ENCODE measurements at regions not wholly inside any gene's neighbourhood (a gene's known extent, or its start where the extent isn't known, plus 50 kb on each side); places are given as distances from the start of the nearest gene placed in this dataset.
"Not testable (repeated sequence)": the region's sequence is repeated elsewhere in the genome, so short reads cannot be mapped to it uniquely, and the experiment has no call there.

DNA sequence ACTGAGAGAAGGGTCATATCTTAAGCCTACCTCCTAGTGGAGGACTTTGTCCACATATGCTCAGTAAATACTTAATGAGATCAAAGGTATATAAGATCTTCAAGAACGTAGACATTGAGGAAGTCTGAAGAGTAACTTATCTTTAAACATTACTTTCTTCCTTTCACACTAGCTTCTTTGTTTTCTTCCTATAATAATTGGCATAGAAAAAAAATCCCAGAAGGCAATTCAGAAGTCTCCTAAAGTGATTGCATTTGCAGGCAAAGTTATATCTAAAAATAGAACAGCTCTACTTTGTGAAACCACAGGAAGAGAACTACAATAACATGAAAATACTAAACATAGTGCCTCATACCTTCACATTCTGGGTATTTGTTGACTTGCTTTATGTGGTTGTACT lies 150.4 kb downstream of the PPP1R3A start:
- Mint-ChIP-seq H3K9me3 (peaks cover 9 to 13% of the 10 kb centered on the region in 2 donors), H3K27ac (no peak overlapping the region), H3K4me1 (ENCODE audit: low read depth in 2 of 2) (no peaks in the 10 kb centered on the region), H3K27me3 (no peaks in the 10 kb centered on the region), H3K4me3 (no peak overlapping the region), H3K36me3 (ENCODE audit: insufficient read depth) (no peaks in the 10 kb centered on the region)
- ATAC-seq (replicated peaks) = no peak
- no peak for DNase-seq

DNA sequence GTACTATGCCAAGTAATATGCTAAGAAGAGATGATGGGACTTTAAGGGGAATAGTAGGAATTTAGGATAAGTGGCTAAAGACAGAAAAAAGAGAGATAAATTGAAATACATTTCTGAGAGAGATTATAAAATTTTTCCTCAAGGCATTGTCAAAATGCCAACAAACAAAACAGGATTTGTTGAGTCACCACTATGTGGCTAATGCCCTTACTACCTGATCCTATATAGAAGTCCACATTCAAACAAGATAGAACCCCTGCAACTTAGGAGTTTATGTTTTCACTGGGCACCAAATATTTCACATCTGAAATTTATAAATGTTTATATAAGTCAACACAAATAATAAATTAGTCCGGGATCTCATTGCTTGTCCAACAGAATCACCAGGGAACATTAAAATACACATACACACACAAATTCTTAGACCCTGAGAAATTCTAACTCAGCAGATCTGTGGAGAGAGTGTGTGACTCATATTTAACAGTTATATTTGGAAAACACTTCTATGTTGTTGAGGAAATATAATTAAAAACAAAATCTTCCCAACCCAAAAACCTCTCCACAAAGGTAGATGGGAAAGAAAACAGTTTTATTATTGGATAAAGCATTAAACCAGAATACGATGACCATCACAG lies 154.3 kb downstream of the PPP1R3A start:
- DNase-seq (no peak), ATAC-seq (replicated peaks) (no peak)
- H3K36me3 Mint-ChIP-seq (ENCODE audit: insufficient read depth) = no peaks in the 10 kb centered on the region
- H3K27me3 Mint-ChIP-seq = no peaks in the 10 kb centered on the region
- no peaks in the 10 kb centered on the region for H3K4me1 Mint-ChIP-seq (ENCODE audit: low read depth in 2 of 2)
- H3K4me3 Mint-ChIP-seq = no peak overlapping the region
- H3K27ac Mint-ChIP-seq = no peak overlapping the region
- H3K9me3 Mint-ChIP-seq = peaks cover 6% of the 10 kb centered on the region in 2 donors

DNA sequence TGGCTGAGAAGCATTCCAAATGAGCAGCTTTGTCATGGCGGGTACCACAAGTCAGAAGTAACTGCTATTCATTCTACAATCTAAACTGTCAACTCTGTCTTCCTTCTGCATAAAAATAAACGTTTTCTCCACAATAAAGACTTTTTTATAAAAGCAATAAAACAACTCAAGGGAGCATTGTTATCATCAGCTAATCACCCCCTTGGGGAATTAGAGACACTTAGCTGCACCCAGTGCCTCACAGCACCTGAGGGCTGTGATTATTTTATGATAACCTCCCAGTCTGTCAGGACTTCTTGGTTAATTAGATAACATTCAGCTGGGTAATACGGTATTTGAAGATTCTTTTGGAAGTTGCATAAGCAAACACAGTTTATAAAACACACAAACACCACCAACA lies 155.6 kb downstream of the PPP1R3A start:
- Mint-ChIP-seq H3K27ac (no peak overlapping the region), H3K27me3 (no peaks in the 10 kb centered on the region), H3K4me1 (ENCODE audit: low read depth in 2 of 2) (no peaks in the 10 kb centered on the region), H3K4me3 (no peak overlapping the region), H3K9me3 (peaks cover 0 to 4% of the 10 kb centered on the region in 2 donors), H3K36me3 (ENCODE audit: insufficient read depth) (no peaks in the 10 kb centered on the region)
- DNase-seq = no peak
- ATAC-seq (replicated peaks) = no peak

DNA sequence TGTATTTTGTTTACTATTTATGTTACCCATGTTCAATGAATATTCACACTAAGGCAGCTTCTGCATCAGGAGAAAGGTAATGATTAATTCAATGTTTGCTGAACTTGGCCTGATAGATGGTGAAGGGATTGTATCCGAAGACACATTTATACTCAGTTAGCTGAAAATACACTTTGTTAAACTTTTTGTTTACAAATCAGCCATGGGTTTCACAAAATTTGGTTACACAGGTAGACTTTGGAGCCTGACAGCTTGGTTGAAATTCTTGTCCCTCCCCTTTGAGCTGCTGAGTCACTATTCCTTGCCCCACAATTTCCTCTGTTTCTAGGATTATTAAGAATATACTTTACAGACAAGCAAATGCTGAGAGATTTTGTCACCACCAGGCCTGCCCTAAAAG lies 162.6 kb downstream of the PPP1R3A start:
- no peaks in the 10 kb centered on the region for H3K36me3 Mint-ChIP-seq (ENCODE audit: insufficient read depth)
- ATAC-seq (replicated peaks) (no peak), DNase-seq (no peak)
- H3K27ac Mint-ChIP-seq = no peak overlapping the region
- no peak overlapping the region for H3K4me3 Mint-ChIP-seq
- H3K4me1 Mint-ChIP-seq (ENCODE audit: low read depth in 2 of 2) = no peaks in the 10 kb centered on the region
- no peaks in the 10 kb centered on the region for H3K9me3 Mint-ChIP-seq
- H3K27me3 Mint-ChIP-seq = no peaks in the 10 kb centered on the region

DNA sequence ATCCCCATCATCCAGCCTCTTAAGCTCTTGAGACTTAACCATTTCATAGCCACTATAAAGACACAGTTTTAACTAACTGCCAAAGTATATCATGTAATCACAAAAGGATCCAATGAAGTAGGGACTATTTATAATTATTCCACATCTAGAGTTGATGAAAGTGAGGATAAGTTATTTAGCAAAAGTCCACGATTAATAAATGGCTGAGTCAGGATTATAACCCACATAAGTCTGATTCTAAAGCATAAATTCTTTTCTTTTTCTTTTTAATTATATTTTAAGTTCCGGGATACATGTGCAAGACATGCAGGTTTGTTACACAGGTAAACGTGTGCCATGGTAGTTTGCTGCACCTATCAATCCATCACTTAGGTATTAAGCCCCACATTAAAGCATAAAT lies 166.1 kb downstream of the PPP1R3A start:
- H3K36me3 Mint-ChIP-seq (ENCODE audit: insufficient read depth) = no peaks in the 10 kb centered on the region

DNA sequence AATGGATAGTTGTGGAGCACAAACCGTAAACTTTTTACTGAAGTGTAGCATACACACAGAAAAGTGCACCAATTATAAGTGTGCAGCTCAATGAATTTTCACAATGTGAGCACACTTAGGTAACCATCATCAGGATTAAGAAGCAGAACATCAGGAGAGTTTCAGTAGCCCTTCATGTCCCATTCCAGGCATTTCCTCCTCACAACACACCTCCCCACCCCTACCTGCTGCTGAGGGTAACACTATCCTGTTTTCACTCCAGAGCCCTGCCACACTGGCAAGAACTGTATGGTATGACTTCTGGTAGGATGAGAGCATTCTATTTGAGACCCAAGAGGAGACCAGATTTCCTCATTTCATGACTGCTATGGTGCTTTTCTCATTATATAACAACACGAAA lies 166.5 kb downstream of the PPP1R3A start:
- Mint-ChIP-seq H3K9me3 (no peaks in the 10 kb centered on the region), H3K36me3 (ENCODE audit: insufficient read depth) (no peaks in the 10 kb centered on the region), H3K4me3 (no peak overlapping the region), H3K27me3 (no peaks in the 10 kb centered on the region), H3K4me1 (ENCODE audit: low read depth in 2 of 2) (no peaks in the 10 kb centered on the region), H3K27ac (no peak overlapping the region)
- DNase-seq (no peak), ATAC-seq (replicated peaks) (no peak)

More for the DNA sequence above, 166.1 kb downstream of the PPP1R3A start:
- H3K4me1 Mint-ChIP-seq (ENCODE audit: low read depth in 2 of 2) = no peaks in the 10 kb centered on the region
- no peaks in the 10 kb centered on the region for H3K9me3 Mint-ChIP-seq
- DNase-seq = no peak
- H3K27me3 Mint-ChIP-seq = no peaks in the 10 kb centered on the region
- no peak for ATAC-seq (replicated peaks)
- no peak overlapping the region for H3K27ac Mint-ChIP-seq
- no peak overlapping the region for H3K4me3 Mint-ChIP-seq

DNA sequence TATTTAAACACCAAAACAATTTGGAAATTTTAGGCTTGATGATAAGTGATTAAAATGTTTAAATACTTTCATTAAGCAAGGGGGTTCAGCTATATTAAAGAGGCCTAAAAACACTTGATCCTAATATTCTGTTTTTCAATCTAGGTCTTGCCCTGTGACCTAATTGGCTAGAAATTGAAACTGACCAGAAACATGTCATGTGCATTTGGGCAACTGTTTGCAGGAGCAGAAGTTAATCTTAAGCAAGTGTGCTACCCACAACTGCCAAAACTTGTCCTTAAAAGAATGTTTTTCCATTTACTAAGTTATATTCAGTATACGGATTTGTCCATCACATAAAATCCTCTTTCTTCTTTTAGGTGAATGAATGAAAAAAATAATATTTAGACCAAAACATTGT lies 167.3 kb downstream of the PPP1R3A start:
- H3K4me3 Mint-ChIP-seq = no peak overlapping the region
- H3K36me3 Mint-ChIP-seq (ENCODE audit: insufficient read depth) = no peaks in the 10 kb centered on the region
- no peak for ATAC-seq (replicated peaks)

DNA sequence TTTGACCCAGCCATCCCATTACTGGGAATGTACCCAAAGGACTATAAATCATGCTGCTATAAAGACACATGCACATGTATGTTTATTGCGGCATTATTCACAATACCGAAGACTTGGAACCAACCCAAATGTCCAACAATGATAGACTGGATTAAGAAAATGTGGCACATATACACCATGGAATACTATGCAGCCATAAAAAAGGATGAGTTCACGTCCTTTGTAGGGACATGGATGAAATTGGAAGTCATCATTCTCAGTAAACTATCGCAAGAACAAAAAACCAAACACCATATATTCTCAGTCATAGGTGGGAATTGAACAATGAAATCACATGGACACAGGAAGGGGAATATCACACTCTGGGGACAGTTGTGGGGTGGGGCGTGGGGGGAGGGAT lies 170.4 kb downstream of the PPP1R3A start:
- H3K9me3 Mint-ChIP-seq; H3K27me3 Mint-ChIP-seq; ATAC-seq (replicated peaks); H3K27ac Mint-ChIP-seq; H3K4me3 Mint-ChIP-seq; H3K36me3 Mint-ChIP-seq (ENCODE audit: insufficient read depth); DNase-seq; H3K4me1 Mint-ChIP-seq (ENCODE audit: low read depth in 2 of 2): not testable (repeated sequence)

More for the DNA sequence above, 167.3 kb downstream of the PPP1R3A start:
- no peak for DNase-seq
- H3K27me3 Mint-ChIP-seq = no peaks in the 10 kb centered on the region
- H3K9me3 Mint-ChIP-seq = no peaks in the 10 kb centered on the region
- no peaks in the 10 kb centered on the region for H3K4me1 Mint-ChIP-seq (ENCODE audit: low read depth in 2 of 2)
- H3K27ac Mint-ChIP-seq = no peak overlapping the region

DNA sequence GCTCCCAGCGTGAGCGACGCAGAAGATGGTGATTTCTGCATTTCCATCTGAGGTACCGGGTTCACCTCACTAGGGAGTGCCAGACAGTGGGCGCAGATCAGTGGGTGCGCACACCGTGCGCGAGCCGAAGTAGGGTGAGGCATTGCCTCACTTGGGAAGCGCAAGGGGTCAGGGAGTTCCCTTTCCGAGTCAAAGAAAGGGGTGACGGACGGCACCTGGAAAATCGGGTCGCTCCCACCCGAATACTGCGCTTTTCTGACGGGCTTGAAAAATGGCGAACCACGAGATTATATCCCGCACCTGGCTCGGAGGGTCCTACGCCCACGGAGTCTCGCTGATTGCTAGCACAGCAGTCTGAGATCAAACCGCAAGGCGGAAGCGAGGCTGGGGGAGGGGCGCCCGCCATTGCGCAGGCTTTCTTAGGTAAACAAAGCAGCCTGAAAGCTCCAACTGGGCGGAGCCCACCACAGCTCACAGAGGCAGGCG lies 175.8 kb downstream of the PPP1R3A start:
- DNase-seq, H3K4me3 Mint-ChIP-seq: not testable (repeated sequence)

DNA sequence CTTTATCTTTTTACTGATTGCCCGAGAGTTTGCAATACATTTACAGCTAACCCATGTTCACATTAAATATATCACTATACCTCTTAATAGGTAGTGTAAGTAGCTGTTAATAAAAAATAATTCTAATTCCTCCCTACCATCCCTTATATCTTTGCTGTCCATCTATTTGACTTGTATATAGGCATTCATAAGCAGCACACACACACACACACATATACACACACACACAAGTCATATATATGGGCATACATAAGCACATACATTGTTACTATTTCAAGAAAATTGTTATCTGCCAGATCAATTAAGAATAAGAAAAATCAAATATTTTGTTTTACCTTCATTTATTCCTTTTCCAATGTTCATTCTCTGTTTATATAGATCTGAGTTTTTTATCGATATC lies 176.4 kb downstream of the PPP1R3A start:
- Mint-ChIP-seq H3K27ac (no peak overlapping the region), H3K36me3 (ENCODE audit: insufficient read depth) (no peaks in the 10 kb centered on the region), H3K27me3 (no peaks in the 10 kb centered on the region)

More for the DNA sequence above, 175.8 kb downstream of the PPP1R3A start:
- H3K27me3 Mint-ChIP-seq; H3K4me1 Mint-ChIP-seq (ENCODE audit: low read depth in 2 of 2); ATAC-seq (replicated peaks); H3K36me3 Mint-ChIP-seq (ENCODE audit: insufficient read depth); H3K27ac Mint-ChIP-seq: not testable (repeated sequence)
- H3K9me3 Mint-ChIP-seq = peaks cover 2 to 13% of the 10 kb centered on the region in 2 donors

DNA sequence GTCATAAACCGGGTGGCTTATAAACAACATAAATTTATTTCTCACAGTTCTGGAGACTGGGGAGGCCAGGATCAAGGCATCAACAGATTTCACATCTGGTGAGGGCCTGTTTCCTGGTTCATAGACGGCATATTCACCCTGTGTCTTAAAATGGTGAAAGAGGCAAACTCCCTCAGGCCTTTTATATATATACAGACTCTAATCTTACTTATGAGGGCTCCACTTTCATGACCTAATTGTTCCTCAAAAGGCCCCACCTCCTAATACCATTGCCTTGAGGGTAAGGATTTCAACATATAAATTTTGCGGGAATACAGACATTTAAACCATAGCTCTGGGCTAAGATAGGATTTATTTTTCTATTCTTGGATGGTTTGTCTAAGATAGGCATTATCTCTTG lies 187.2 kb downstream of the PPP1R3A start:
- H3K9me3 Mint-ChIP-seq = peaks cover 0 to 2% of the 10 kb centered on the region in 2 donors
- DNase-seq = no peak
- no peaks in the 10 kb centered on the region for H3K27me3 Mint-ChIP-seq
- H3K36me3 Mint-ChIP-seq (ENCODE audit: insufficient read depth) = no peaks in the 10 kb centered on the region
- ATAC-seq (replicated peaks) = no peak
- H3K27ac Mint-ChIP-seq = no peak overlapping the region
- no peak overlapping the region for H3K4me3 Mint-ChIP-seq
- H3K4me1 Mint-ChIP-seq (ENCODE audit: low read depth in 2 of 2) = no peaks in the 10 kb centered on the region

More for the DNA sequence above, 176.4 kb downstream of the PPP1R3A start:
- DNase-seq = no peak
- H3K4me3 Mint-ChIP-seq = no peak overlapping the region
- no peaks in the 10 kb centered on the region for H3K4me1 Mint-ChIP-seq (ENCODE audit: low read depth in 2 of 2)
- H3K9me3 Mint-ChIP-seq = peaks cover 2 to 13% of the 10 kb centered on the region in 2 donors
- no peak for ATAC-seq (replicated peaks)

DNA sequence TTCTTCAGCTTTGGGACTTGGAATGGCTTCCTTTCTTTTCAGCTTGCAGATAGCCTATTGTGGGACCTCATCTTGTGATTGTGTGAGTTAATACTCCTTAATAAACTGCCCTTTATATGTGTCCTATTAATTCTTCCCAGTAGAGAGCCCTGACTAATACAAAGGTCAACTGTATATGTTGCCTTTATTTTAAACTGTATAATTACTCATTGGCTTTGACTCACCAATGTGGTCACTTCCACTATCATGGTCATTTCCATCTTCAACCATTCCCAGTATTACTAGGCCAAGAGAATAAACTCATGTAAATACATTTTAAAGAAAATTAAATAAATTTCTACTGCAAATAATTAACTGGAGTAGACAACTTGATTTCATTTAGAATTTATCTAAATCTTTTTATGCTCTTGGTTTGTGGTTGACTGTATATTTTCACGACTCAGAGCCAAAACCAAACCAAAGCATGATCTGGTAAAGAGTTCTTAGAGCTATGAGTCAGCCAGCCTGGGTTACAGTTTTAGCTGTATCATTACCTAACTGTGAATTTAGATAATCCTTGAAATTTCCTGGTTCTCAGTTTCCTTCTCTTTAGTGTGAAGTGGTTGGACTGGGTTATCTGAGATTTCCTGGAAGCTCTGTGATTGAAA lies 188.4 kb downstream of the PPP1R3A start:
- Mint-ChIP-seq H3K4me3 (no peak overlapping the region), H3K36me3 (ENCODE audit: insufficient read depth) (no peaks in the 10 kb centered on the region), H3K9me3 (peaks cover 0 to 4% of the 10 kb centered on the region in 2 donors), H3K27me3 (no peaks in the 10 kb centered on the region), H3K4me1 (ENCODE audit: low read depth in 2 of 2) (no peaks in the 10 kb centered on the region), H3K27ac (no peak overlapping the region)
- DNase-seq (no peak), ATAC-seq (replicated peaks) (no peak)

DNA sequence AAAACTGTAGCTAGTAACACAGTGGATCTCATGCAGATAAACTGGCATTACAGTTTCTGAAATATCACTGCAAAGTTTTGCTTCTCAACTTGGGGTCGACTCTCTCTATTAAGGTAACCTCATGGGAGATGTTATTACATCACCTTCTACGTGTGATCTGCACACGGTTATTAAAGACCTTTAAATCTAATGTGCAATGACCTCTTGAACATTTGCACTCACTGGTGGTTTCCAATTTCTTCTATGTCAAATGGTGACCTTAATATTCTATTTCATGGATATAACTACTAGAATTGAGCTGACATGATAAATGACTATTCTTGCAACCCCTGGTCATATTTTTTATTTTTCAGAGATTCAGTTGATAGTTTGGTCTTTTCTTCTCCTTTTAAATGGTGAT lies 191.3 kb downstream of the PPP1R3A start:
- no peak overlapping the region for H3K27ac Mint-ChIP-seq
- DNase-seq = no peak
- no peaks in the 10 kb centered on the region for H3K4me1 Mint-ChIP-seq (ENCODE audit: low read depth in 2 of 2)
- H3K27me3 Mint-ChIP-seq = no peaks in the 10 kb centered on the region
- H3K36me3 Mint-ChIP-seq (ENCODE audit: insufficient read depth) = no peaks in the 10 kb centered on the region
- H3K4me3 Mint-ChIP-seq = no peak overlapping the region
- ATAC-seq (replicated peaks) = no peak
- peaks cover 0 to 4% of the 10 kb centered on the region in 2 donors for H3K9me3 Mint-ChIP-seq

DNA sequence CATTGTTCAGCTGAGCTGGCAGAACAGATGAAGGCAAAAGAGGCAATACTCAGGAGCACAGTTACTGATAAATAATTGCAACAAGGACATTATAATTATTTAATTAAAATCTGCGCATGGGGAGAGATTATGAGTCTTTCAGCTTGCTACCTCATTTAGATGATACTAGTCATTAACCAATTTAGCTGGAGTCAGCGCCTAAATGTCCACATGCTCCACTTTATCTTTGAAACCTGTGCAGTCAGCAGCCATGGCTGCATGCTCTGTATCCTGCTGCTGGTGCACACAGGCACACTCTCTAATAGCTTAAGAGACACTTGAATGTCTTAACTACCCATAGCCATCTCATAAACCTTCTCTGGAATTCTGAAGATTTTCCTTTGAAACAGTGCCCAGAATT lies 196.8 kb downstream of the PPP1R3A start:
- no peaks in the 10 kb centered on the region for H3K4me1 Mint-ChIP-seq (ENCODE audit: low read depth in 2 of 2)
- no peak for ATAC-seq (replicated peaks)

More for the DNA sequence above, 196.8 kb downstream of the PPP1R3A start:
- Mint-ChIP-seq H3K4me3 (no peak overlapping the region), H3K9me3 (peaks cover 0 to 2% of the 10 kb centered on the region in 2 donors), H3K27me3 (no peaks in the 10 kb centered on the region), H3K36me3 (ENCODE audit: insufficient read depth) (no peaks in the 10 kb centered on the region), H3K27ac (no peak overlapping the region)
- no peak for DNase-seq
